BE2C (cell line): ENCODE measurements at regions not wholly inside any gene's neighbourhood (a gene's known extent, or its start where the extent isn't known, plus 50 kb on each side); places are given as distances from the start of the nearest gene placed in this dataset.

Experiments used
- DNase-seq: peaks from one replicate; pipeline ENCODE4 v3.0.0-alpha.2; 2020
- H3K27me3 ChIP-seq: fragments of 250-450 bp; sonication (Bioruptor Pico); 2 replicates; pipeline ENCODE4 v1.5.1; 2020; ENCODE audit warnings: mild to moderate bottlenecking
- H3K36me3 ChIP-seq: fragments of 250-450 bp; sonication (Bioruptor Pico); 2 replicates; pipeline ENCODE4 v1.5.1; 2020; ENCODE audit warnings: mild to moderate bottlenecking
- H3K4me1 ChIP-seq: fragments of 250-450 bp; sonication (Bioruptor Pico); 2 replicates; pipeline ENCODE4 v1.5.1; 2020
- H3K4me3 ChIP-seq: 2 replicates; pipeline ENCODE4 v1.5.1; 2011; ENCODE audit warnings: low read depth, low read length
- H3K9me3 ChIP-seq: fragments of 250-450 bp; sonication (Bioruptor Pico); 2 replicates; pipeline ENCODE4 v1.5.1; 2020
- CTCF ChIP-seq: IDR thresholded peaks from 2 replicates; pipeline ENCODE4 v1.5.1; 2012; ENCODE audit warnings: mild to moderate bottlenecking, low read depth, low read length

- Histone ChIP-seq H3K9me3 (no peaks in the 10 kb centered on the region), H3K4me3 (peak overlapping the region; percentile 10), H3K4me1 (peaks cover 31% of the 10 kb centered on the region), H3K36me3 (no peaks in the 10 kb centered on the region), H3K27me3 (no peaks in the 10 kb centered on the region)
- TF ChIP-seq CTCF, result peak; percentile 82
- peak; percentile 75 for DNase-seq
These were observed 200.9 kb upstream of the EYA4 start for GRCh38 chr6:133040094-133040802.

GRCh38 chr6:133040803-133041419 lies 200.2 kb upstream of the EYA4 start:
- Histone ChIP-seq H3K4me1 (peaks cover 32% of the 10 kb centered on the region), H3K36me3 (no peaks in the 10 kb centered on the region), H3K4me3 (peak overlapping the region; percentile 10), H3K27me3 (no peaks in the 10 kb centered on the region), H3K9me3 (no peaks in the 10 kb centered on the region)
- peak; percentile 85 for DNase-seq
- TF ChIP-seq CTCF, result no peak

- H3K4me1 ChIP-seq, result peaks cover 37% of the 10 kb centered on the region
- DNase-seq, result no peak
- no peak for TF ChIP-seq CTCF
- H3K36me3 ChIP-seq, result no peaks in the 10 kb centered on the region
- H3K27me3 ChIP-seq, result no peaks in the 10 kb centered on the region
- no peaks in the 10 kb centered on the region for H3K9me3 ChIP-seq
- H3K4me3 ChIP-seq, result no peak overlapping the region
These were observed 198.5 kb upstream of the EYA4 start for GRCh38 chr6:133042550-133043120.

- Histone ChIP-seq H3K27me3 (no peaks in the 10 kb centered on the region), H3K36me3 (no peaks in the 10 kb centered on the region), H3K9me3 (no peaks in the 10 kb centered on the region), H3K4me3 (no peak overlapping the region), H3K4me1 (peaks cover 21% of the 10 kb centered on the region)
- no peak for DNase-seq
- no peak for TF ChIP-seq CTCF
These were observed 194.6 kb upstream of the EYA4 start for GRCh38 chr6:133046576-133046975.

- H3K27me3 ChIP-seq, result no peaks in the 10 kb centered on the region
- H3K9me3 ChIP-seq, result no peaks in the 10 kb centered on the region
- peaks cover 15% of the 10 kb centered on the region for H3K4me1 ChIP-seq
- TF ChIP-seq CTCF, result no peak
- no peak for DNase-seq
- H3K4me3 ChIP-seq, result no peak overlapping the region
- no peaks in the 10 kb centered on the region for H3K36me3 ChIP-seq
These were observed 194.0 kb upstream of the EYA4 start for GRCh38 chr6:133047065-133047665.
